HG03565 (cell line): ENCODE measurements at regions not wholly inside any gene's neighbourhood (a gene's known extent, or its start where the extent isn't known, plus 50 kb on each side); places are given as distances from the start of the nearest gene placed in this dataset.
"Not testable (repeated sequence)": the region's sequence is repeated elsewhere in the genome, so short reads cannot be mapped to it uniquely, and the experiment has no call there.

Experiments used
- ATAC-seq: cut with Tn5 transposase; IDR thresholded peaks from one replicate; pipeline ENCODE4 v1.9.1; 2021; ENCODE audit warnings: mild to moderate bottlenecking, moderate library complexity; ENCODE audit not compliant: unreplicated experiment

DNA sequence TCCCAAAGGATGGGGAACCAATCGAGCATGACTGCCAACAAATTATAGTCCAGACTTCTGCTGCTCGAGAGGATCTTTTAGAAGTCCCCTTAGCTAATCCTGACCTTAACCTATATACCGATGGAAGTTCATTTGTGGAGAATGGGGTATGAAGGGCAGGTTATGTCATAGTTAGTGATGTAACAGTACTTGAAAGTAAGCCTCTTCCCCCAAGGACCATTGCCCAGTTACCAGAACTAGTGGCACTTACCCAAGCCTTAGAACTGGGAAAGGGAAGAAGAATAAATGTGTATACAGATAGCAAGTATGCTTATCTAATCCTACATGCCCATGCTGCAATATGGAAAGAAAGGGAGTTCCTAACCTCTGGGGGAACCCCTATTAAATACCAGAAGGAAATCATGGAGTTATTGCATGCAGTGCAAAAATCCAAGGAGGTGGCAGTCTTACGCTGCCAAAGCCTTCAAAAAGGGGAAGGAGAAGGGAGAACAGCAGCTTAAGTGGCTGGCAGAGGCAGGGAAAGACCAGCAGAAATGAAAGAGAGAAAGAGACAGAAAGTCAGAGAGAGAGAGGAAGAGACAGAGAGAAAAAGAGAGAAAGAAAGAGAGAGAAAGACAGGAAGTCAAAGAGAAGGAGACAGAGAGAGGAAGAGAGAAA, 224.4 kb upstream of the SLC8A1 start:
- ATAC-seq: not testable (repeated sequence)

DNA sequence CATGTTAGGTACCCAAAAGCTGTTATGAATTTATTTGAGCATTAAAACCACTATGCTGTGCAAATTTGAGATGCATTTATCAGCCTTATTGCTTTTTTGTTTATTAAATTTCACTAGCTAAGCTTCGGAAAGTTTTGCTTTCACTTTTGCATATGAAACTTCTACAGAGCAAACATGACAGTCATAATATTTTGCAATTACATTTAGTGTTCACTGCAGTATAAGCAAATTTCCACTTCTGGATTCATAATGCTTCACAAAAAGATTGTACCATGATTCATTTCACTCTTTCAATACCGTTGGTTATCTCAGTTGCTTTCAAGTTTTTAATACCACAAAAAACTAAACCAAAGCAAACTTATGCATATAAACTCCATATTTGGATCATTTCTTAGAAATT, 228.7 kb upstream of the SLC8A1 start:
- peak; percentile 99 for ATAC-seq

DNA sequence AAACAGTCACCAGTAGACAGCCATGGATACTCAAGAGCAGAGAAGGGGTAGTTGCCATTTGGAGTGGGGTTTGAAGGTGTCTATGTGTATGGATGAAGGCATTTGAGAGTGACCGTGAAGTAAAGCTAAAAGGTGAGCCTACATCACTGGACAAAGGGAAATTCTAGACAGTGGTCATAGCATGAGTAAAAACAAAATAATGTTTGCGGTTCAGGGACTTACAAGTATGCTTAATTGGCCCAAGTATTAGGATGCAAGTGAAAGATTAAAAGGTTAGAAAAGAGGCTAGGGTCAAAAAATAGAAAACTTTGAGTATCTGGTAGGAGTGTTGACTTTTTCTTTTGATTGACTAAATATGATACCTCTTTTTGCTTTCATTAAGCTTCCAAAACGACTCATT, 238.1 kb upstream of the SLC8A1 start:
- ATAC-seq: no peak

DNA sequence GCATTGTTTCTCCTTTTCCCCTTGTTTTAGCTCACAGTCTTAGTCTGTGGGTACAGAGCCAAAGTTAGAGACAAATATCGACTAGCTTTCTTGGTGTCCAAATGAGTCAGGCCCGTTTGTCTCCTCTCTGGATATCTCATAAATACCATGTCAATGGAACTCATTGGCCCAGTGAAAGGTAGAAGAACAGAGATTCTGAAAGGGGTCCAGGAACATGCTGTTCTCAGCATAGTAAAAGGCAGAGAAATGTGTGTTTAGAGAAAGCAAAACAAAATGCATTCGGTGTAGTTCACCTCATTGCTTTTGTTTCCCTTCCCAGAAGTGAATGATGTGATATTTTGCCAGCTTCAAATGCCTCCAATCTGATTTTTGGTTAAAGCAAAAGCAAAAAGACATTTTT, 238.6 kb upstream of the SLC8A1 start:
- ATAC-seq: no peak

DNA sequence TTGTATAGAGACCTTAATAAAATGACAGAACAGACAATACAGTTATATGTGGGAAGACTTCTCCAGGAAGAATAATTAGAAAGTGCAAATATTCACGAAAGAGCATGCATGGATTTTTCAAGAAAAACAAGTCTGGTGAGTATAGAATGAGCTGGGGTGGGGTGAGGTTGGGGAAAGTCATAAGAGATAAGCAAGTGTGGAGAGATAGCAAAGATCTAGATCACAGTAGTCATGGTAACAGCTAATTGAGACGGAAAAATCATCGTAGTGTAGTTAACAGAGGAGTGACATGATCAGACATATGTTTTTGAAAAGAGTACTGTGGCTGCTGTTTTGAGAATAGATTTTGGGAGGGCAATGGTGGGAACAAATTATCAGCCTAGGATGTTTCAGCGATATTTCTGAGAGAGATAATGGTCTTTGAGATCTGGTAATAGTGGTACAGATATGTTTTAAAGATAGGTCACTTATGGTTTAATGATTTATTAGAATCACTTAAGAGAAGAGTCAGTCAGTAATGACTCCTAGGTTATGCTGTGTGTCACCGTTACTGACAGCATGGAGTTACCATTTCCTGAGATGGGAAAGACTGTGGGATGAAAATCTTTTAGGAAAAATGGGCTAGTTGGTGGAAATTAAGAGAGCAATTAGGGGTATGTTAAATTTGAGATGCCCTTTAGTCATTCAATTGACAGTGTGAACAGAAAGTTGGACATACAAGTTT, 248.5 kb upstream of the SLC8A1 start:
- ATAC-seq: no peak

DNA sequence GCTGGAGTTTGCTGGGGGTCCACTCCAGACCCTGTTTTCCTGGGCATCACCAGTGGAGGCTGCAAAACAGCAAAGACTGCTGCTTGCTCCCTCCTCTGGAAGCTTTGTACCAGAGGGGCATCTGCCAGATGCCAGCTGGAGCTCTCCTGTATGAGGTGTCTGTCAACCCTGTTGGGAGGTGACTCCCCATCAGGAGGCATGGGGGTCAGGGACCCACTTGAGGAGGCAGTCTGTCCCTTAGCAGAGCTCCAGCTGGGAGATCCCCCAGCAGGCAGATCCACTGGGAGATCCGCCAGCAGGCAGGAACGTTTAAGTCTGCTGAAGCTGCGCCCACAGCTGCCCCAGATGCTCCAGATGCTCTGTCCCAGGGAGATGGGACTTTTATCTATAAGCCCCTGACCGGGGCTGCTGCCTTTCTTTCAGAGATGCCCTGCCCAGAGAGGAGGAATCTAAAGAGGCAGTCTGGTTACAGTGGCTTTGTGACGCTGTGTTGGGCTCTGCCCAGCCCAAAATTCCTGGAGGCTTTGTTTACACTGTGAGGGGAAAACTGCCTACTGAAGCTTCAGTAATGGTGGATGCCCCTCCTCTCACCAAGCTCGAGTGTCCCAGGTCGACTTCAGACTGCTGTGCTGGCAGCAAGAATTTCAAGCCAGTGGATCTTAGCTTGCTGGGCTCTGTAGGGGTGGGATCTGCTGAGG, 260.5 kb upstream of the SLC8A1 start:
- not testable (repeated sequence) for ATAC-seq

DNA sequence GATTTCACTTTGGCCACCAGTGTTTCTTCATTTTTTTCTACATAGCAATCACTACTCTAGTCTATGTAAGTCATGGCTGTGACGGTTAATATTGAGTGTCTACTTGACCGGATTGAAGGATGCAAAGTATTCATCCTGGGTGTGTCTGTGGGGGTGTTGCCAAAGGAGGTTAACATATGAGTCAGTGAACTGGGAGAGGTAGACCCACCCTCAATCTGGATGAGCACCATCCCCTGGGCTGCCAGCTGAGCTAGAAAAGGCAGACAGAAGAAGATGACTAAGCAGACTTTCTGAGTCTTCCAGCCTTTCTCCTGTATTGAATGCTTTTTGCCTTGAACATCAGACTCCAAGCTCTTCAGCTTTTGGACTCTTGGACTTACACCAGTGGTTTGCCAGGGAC, 265.0 kb upstream of the SLC8A1 start:
- ATAC-seq: no peak

DNA sequence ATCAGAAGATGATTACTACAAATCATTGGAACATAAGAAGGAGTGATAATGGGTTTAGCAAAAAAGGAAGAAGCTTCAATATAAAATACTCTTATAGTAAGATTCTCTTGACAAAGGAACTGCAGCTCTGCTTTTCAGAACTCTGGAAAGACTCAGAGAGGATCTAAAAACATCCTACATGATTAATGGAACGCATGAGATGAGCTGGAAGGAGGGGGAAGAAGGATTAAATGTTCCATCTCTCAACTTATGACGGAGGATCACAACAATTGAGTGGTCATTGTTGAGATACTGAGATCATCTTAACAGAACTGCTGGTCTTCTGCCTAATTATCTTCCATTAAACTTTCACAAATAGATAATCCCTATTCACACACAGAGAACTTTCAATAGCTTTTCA, 267.5 kb upstream of the SLC8A1 start:
- no peak for ATAC-seq

DNA sequence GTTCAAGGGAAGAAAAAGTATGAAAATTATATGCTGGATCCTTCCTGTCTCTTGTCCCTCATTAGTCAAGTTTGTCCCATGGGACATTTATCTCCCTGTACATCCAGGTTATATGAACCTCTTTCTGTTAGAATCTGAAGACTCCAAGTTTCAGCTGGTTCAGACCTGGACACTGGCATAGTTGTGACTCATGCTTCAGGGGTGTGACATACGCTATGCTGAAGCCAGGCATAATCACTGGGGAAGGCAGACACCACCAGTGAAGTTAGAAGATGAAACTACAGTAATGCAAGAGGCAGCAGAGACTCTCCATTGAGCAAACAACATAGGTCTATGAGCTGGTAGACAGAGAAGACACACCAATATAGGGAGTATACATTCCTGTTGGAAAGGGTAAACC, 269.7 kb upstream of the SLC8A1 start:
- ATAC-seq: no peak

DNA sequence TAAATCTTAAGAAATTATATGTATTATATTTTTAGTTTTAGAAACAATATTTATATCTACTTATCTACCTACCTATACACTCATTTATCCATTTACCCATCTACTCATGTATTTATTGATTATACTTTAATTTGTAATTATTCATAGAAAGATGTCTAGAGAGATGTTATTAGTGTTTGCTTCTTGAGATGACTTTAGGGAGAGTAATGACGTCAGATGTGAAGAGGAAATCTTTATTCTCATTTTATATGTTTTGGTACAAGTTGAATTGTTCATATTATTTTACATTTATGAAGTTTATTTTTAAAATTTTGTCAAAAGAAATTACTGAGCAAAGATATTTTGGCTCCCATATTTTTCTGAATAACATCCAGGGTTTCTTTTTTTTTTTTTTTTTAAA, 271.3 kb upstream of the SLC8A1 start:
- ATAC-seq: no peak

DNA sequence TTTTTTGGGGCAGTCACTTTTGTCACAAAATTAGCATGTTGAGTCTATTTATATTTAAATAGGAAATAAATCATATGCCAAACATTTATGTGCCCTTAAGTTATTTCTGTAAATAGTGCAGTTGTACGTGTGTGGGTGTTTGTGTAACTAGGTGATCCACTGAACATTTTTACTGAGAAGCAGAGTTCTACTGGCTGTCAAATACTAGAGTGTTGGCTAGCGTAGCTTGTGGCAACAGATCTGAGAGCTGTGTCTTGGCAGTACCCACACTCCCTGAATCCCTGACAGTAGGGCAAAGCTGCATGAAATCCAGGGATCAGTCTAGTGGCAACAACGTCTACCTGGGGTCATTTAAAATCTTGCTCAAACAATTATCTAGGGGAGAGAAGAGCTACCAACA, 273.1 kb upstream of the SLC8A1 start:
- no peak for ATAC-seq

DNA sequence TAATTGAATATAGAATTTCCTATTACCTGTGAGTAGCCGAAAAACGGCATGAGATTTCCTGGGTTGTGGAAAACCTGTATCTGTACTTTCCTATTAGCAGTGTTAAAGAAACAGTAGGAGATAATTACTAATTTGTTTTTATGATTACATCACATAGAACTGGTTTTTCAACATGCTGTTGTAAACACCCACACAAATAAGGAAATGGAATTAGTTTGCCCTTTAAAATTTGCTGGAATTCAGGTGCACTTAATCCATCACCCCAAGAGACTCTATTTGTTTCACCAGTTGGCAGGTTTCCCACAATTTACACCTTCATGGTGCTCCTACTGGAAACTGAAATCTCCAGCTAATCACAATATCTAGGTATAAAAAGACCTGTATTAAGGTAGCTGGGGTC, 274.1 kb upstream of the SLC8A1 start:
- ATAC-seq: no peak

DNA sequence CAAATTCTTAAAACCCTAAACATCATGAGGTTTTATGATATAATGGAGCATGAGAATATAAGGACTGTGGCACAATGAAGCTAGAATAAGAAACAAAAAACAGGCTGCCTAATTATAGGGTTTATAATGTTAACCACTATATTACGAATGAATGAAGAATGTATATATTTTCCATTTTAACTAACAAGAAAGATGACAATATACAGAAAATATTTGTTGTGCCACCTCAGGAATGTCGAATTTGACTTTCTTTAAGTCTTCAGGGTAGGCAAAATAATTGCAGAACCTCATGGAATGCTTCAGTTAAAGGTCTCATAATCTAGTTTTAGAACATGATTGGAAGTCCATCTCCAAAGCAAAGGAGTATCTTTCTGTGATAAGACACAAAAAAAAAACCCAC, 282.9 kb upstream of the SLC8A1 start:
- ATAC-seq: no peak

DNA sequence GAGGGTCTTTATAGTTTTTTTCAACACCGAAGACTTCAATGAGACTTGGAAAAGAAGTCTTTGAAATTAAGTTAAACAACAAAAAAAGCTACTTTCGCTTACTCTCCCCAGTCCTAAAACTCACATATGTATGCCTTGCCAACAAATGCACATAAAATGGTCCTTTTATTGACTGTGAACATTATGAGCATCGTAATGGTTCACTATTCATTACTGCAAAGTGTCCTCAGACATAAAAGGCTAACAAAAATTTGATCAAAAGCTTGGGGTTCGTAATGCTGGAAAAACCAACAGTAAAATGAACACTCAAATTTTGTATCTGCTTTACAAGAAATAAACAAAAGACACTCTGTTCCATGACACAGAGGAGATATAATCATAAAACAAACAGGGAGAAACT, 285.3 kb upstream of the SLC8A1 start:
- no peak for ATAC-seq

DNA sequence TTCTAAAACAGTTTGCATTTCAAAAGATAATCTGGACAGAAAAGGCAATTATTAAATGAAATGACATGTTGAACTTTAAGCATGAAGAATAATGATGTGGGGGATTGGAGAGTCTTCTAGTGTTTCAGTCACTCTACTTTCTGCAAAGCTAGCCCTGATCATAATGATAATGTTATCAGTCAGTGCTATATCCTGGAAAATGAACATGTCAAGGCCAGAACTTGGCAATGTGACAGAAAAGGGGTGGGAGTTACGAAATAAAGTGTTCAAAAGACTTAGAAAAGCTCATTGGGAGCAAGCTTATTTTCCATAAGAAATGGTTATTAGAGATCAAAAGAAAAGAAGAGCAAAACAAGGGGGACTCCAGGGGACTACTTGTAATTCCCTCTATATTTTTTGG, 288.5 kb upstream of the SLC8A1 start:
- no peak for ATAC-seq

DNA sequence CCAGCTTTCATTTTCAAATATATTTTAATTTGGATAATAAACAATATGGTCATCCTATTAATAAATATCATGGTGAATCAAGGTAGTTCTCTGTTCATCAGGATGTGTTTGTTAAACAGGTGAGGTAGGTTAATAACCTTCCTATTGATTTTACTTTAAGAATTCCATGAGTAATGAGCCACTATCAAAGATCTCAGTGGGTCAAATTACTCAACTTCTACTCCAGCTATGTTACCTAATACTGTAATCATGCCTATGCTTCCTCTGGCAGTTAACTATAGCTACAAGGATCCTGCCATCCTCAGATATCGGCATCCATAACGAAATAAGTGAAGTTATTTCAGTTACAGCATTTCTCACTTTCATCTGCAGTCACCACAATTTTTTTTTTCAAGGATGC, 289.6 kb upstream of the SLC8A1 start:
- no peak for ATAC-seq

DNA sequence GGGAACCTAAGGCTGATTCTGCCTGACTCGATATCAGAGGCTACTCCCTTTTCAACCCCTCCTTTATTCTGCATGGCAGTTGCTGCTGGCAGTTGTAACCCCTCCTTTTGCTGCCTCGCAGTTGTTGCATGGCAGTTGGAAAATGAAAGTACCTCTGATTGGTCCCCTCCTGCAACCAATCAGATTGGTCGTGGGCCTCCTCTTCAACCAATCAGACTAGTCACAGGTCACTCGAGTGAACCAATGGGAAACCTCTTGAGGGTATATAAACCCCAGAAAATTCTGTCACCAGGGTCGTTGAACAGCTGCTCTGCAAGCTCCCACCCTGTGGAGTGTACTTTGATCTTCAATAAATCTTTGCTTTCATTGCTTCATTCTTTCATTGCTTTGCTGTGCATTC, 294.3 kb upstream of the SLC8A1 start:
- no peak for ATAC-seq

DNA sequence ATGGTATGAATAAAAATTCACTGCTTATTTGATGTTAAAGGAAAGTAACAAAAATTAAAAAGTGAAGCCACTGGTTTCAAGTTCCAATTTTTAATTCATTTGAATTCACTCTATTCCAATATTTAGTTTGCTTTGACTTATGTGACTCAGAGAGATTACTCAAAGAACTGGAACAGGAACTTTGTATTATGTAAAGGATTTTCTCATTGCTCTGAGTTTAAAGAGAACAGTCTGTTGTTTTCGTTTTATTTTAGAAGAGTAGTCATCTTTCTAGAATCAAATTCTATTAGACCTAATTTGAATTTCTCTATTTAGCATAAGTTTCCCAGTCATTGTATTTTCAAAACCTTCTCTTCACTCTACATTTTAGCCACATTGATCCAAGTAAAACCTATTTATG, 300.1 kb upstream of the SLC8A1 start:
- no peak for ATAC-seq

DNA sequence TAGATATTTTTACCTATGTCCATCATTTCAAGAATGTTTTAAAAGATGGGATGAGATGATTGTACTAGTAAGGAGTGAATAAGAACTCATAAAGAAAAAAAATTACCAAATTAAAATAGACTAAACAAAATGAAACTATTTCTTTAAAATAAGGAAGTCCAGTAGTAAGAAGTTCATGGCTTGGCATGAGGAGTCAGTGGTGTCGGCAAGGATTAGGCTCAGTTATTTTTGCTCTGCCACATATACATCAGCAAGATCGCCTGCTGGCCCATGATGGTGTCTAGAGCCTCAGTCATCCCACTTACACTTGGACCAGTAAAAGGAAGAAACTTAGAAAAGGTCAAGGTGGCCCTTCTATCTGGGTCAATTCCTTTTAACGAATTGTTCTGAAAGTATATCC, 300.9 kb upstream of the SLC8A1 start:
- ATAC-seq: no peak

DNA sequence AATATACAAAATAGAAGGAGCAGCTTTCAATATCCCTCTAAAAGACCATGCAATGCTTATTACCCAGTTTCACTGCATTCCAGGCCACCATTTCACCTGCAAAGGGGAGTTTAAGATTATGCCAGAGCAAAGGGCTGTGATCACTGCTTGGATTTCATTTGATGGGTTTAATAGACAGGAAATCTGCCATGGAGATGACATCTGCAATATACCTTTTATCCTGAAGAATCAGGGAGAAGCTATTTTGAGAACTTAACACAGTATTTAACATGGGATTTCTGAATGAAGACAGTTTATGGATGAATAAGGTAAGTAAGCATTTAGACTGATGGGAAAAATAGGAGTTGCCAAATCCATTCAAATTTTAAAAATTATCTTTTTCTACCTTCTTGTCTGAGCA, 303.0 kb upstream of the SLC8A1 start:
- no peak for ATAC-seq

DNA sequence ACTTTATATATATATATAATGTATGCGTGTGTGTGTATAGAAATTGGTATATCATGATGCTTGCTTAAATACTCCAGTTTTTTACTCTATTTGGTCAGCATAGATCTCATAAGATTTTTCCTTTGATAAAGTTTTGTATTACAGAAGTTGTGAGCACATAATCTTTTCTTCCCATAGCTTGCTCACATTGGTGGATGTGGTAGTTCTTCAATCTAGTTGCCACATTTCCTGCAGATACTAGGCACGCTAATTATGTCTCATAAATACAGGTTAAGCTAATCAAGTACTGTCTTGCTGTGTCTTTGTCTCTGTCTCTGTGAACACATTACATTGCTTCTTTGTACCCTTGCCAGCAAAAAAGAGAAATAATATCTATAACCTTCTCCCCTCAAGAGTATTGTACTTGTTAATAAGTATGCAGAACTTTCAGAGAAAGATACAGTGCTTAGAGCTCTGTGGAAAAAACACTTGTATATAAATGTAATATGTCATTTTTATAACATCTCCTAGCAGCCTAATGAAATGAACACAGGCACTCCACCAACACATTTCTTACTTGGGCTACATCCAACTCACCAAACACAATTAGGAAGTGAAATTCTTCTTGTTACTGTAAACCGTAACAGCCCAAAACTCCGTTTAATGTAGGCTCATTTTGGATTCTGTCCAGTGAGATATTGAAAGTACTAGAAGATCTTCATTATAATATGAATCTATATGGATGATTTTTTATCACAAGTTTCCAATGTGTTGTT, 306.7 kb upstream of the SLC8A1 start:
- ATAC-seq: no peak
